ENCODE measurements at regions not wholly inside any gene's neighbourhood (a gene's known extent, or its start where the extent isn't known, plus 50 kb on each side); places are given as distances from the start of the nearest gene placed in this dataset.
A peak's percentile ranks its signal among the peaks of the same experiment; 100 is the strongest.

DNA sequence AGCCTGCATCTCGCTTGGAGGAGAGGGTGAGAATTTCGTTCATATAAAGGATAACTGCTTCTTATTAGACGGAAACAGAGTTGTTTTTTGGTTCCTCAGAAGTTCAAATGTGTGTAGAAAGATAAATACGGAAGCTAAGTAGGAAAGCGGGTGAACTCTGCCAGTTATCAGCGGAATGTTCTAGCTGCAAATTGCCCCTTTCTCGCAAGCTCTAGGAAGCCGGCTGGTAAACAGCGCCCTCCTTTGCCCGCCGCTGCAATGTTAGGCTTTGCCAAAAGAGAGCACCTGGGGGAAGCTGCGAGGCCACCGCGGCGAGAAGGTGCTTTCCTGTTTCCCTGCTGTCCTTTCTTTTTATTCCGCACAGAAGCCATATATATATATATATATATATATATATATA, 67.0 kb downstream of the IGLL5 start:
- DNase-seq (ENCODE audit: extremely low spot score) = no peak
- POLR2A ChIA-PET = no interaction called here
- CTCF ChIA-PET = interaction anchor here (1.0 to 1.8 kb wide), 7 partner anchors 12 to 368 kb away, joined by 3 to 6 read pairs (median 5); no protein-coding TSS in a partner anchor
- TF ChIP-seq ZNF384 (IDR thresholded peaks at IDR 0.05) = no peak
- TF ChIP-seq, protein P1, sequence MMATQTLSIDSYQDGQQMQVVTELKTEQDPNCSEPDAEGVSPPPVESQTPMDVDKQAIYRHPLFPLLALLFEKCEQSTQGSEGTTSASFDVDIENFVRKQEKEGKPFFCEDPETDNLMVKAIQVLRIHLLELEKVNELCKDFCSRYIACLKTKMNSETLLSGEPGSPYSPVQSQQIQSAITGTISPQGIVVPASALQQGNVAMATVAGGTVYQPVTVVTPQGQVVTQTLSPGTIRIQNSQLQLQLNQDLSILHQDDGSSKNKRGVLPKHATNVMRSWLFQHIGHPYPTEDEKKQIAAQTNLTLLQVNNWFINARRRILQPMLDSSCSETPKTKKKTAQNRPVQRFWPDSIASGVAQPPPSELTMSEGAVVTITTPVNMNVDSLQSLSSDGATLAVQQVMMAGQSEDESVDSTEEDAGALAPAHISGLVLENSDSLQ (IDR thresholded peaks at IDR 0.05) = no peak
- TF ChIP-seq FOXA1 (IDR thresholded peaks at IDR 0.05) = no peak
- TF ChIP-seq HDGF (IDR thresholded peaks at IDR 0.05; ENCODE audit: borderline replicate concordance) = no peak
- TF ChIP-seq FOXM1 (IDR thresholded peaks at IDR 0.05; ENCODE audit: borderline replicate concordance) = no peak
- TF ChIP-seq SP1 (IDR thresholded peaks at IDR 0.05) = no peak
- TF ChIP-seq CTBP1 (IDR thresholded peaks at IDR 0.05; ENCODE audit: borderline replicate concordance) = no peak
- TF ChIP-seq L3MBTL2 (conservative IDR thresholded peaks at IDR 0.05) = no peak
- TF ChIP-seq BHLHE40 (IDR thresholded peaks at IDR 0.05; ENCODE audit: borderline replicate concordance) = no peak
- no peak for TF ChIP-seq NFRKB (IDR thresholded peaks at IDR 0.05)
- TF ChIP-seq TARDBP (IDR thresholded peaks at IDR 0.05) = no peak
- no peak for TF ChIP-seq LEF1 (IDR thresholded peaks at IDR 0.05; ENCODE audit: borderline replicate concordance)

DNA sequence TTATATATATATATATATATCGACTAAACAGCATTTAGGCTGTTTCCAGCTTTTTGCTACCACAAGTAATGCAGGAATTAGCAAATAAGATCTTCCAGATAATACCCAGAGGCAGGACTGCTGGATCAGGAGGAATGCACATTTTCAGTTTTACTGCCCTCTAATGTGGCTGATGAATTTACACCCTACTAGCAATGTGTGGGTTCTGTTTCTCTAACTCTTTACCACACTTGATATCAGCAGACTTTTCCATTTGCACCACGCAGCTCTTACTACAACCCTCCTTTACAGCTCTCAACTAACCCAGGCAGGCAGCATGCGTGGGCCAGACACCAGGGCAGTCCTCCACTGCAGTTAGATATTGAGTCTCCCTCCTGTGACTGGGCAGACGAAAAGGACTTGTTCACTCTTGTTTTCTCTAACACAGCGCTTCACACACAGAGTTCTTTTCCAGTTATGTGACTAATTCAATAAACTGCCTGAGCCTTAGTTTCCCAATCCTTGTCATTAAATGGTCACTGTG, 67.7 kb downstream of the IGLL5 start:
- CTCF ChIA-PET = interaction anchor here (0.7 to 2.3 kb wide), 10 partner anchors 8 to 368 kb away, joined by 3 to 7 read pairs (median 5); no protein-coding TSS in a partner anchor
- TF ChIP-seq ZNF384 (IDR thresholded peaks at IDR 0.05) = no peak
- no peak for TF ChIP-seq CTBP1 (IDR thresholded peaks at IDR 0.05; ENCODE audit: borderline replicate concordance)
- TF ChIP-seq ELF4 (IDR thresholded peaks at IDR 0.05) = no peak
- TF ChIP-seq NFRKB (IDR thresholded peaks at IDR 0.05) = no peak
- no peak for TF ChIP-seq SUZ12 (IDR thresholded peaks at IDR 0.05)
- TF ChIP-seq ARNT (IDR thresholded peaks at IDR 0.05) = no peak
- TF ChIP-seq HDGF (IDR thresholded peaks at IDR 0.05; ENCODE audit: borderline replicate concordance) = no peak
- TF ChIP-seq FOXM1 (IDR thresholded peaks at IDR 0.05; ENCODE audit: borderline replicate concordance) = no peak
- no peak for TF ChIP-seq BHLHE40 (IDR thresholded peaks at IDR 0.05; ENCODE audit: borderline replicate concordance)
- no peak for TF ChIP-seq FOXK2 (IDR thresholded peaks at IDR 0.05)
- TF ChIP-seq TARDBP (IDR thresholded peaks at IDR 0.05) = no peak
- no peak for DNase-seq (ENCODE audit: extremely low spot score)
- POLR2A ChIA-PET = no interaction called here

DNA sequence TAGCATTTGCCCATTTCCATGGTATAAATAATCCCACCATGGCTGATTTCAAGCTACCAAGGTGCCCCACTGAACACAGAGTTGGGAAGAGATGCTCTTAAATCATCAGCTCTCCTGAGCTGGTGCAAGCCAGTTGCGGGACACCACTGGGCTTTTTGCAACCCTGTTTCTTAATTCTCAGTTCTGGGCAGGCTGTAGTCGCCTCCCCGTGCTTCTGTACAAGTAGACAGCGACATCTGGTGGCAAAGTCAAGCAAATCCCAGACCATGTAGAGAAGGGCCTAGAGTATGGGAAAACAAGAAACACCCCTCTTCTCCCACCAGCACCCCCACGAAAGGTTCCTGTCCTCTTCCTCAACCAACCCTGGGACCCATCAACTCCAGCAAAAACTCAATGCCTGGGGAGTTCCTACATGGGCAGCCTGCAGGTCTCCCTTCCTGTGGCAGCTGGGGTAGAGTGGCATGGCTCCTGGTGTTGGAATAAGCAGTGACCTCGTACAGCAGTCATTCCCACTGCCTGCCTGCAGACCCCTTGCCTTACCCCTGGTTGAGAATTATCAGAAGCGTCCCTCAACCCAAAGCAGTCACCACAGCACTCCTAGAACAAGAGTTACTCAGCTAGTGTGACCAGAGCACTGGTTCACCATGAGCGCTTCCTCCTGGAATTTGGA, 68.4 kb downstream of the IGLL5 start:
- no peak for TF ChIP-seq BHLHE40 (IDR thresholded peaks at IDR 0.05; ENCODE audit: borderline replicate concordance)
- TF ChIP-seq NFRKB (IDR thresholded peaks at IDR 0.05) = no peak
- TF ChIP-seq L3MBTL2 (conservative IDR thresholded peaks at IDR 0.05) = no peak
- no peak for TF ChIP-seq FOXK2 (IDR thresholded peaks at IDR 0.05)
- TF ChIP-seq TARDBP (IDR thresholded peaks at IDR 0.05) = no peak
- TF ChIP-seq SUZ12 (IDR thresholded peaks at IDR 0.05) = no peak
- no peak for TF ChIP-seq LEF1 (IDR thresholded peaks at IDR 0.05; ENCODE audit: borderline replicate concordance)
- TF ChIP-seq ZNF384 (IDR thresholded peaks at IDR 0.05) = no peak
- TF ChIP-seq CTBP1 (IDR thresholded peaks at IDR 0.05; ENCODE audit: borderline replicate concordance) = no peak
- no peak for TF ChIP-seq ELF4 (IDR thresholded peaks at IDR 0.05)
- TF ChIP-seq SP1 (IDR thresholded peaks at IDR 0.05) = no peak
- TF ChIP-seq, protein P1 (IDR thresholded peaks at IDR 0.05) = no peak
- no peak for TF ChIP-seq HDGF (IDR thresholded peaks at IDR 0.05; ENCODE audit: borderline replicate concordance)
- no peak for TF ChIP-seq FOXM1 (IDR thresholded peaks at IDR 0.05; ENCODE audit: borderline replicate concordance)
- TF ChIP-seq ARNT (IDR thresholded peaks at IDR 0.05) = no peak
- TF ChIP-seq FOXA1 (IDR thresholded peaks at IDR 0.05) = no peak
- ChIA-PET POLR2A (interaction anchor here (1.0 kb wide), 1 partner anchor 178 kb away, joined by 3 read pairs; no protein-coding TSS in a partner anchor), CTCF (interaction anchor here (0.6 to 2.3 kb wide), 9 partner anchors 9 to 319 kb away, joined by 3 to 10 read pairs (median 5); no protein-coding TSS in a partner anchor)
- DNase-seq (ENCODE audit: extremely low spot score) = peak; percentile 79

DNA sequence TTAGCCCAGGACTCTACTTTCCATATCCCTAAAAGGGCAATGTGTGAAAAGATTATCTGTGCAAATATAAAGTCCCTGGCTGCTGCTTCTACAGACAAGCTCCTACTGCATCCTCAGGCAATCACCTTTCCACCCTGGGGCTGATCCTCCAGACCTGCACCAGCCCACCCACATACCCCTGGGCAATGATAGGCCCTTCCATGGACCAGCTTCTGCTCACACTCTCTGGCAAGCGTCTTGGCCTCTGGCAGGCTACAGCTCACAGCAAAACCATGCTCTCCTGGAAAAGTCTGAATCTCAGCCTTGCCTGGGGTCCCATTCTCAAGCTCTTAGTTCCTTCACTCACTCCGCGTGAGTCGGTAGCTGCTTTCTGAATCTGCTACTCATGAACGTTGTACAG, 69.5 kb downstream of the IGLL5 start:
- TF ChIP-seq LEF1 (IDR thresholded peaks at IDR 0.05; ENCODE audit: borderline replicate concordance) (no peak), TARDBP (IDR thresholded peaks at IDR 0.05) (no peak), L3MBTL2 (conservative IDR thresholded peaks at IDR 0.05) (no peak), ARNT (IDR thresholded peaks at IDR 0.05) (no peak), FOXA1 (IDR thresholded peaks at IDR 0.05) (no peak), FOXM1 (IDR thresholded peaks at IDR 0.05; ENCODE audit: borderline replicate concordance) (no peak), FOXK2 (IDR thresholded peaks at IDR 0.05) (no peak), CTBP1 (IDR thresholded peaks at IDR 0.05; ENCODE audit: borderline replicate concordance) (no peak), SUZ12 (IDR thresholded peaks at IDR 0.05) (no peak), BHLHE40 (IDR thresholded peaks at IDR 0.05; ENCODE audit: borderline replicate concordance) (no peak), SP1 (IDR thresholded peaks at IDR 0.05) (no peak), ZNF384 (IDR thresholded peaks at IDR 0.05) (no peak), ELF4 (IDR thresholded peaks at IDR 0.05) (no peak), HDGF (IDR thresholded peaks at IDR 0.05; ENCODE audit: borderline replicate concordance) (no peak)
- TF ChIP-seq, protein P1 (IDR thresholded peaks at IDR 0.05) = no peak
- no peak for DNase-seq (ENCODE audit: extremely low spot score)
- ChIA-PET POLR2A (interaction anchor here (1.0 kb wide), 1 partner anchor 177 kb away, joined by 3 read pairs; no protein-coding TSS in a partner anchor), CTCF (interaction anchor here (1.0 to 2.7 kb wide), 9 partner anchors 73 to 493 kb away, joined by 3 to 10 read pairs (median 5); no protein-coding TSS in a partner anchor)

DNA sequence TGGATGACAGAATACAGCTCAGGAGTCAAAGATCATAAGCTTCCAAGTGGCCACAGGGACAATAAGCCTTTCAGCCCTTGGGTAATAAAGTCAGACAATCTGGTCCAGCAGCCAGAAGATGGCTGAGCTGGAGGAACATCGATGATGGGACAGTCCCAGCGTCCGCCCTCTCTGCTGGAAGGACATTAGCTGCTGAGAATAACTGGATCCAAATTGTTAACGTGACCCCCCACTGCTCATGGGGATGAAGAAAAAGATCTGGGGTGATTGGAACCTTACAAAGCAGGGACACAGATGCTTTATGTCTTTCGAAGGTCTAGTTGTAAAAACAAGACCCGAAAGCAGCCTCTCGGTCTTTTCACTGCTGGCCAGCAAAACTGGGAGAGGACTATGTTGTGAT, 71.0 kb downstream of the IGLL5 start:
- no peak for DNase-seq (ENCODE audit: extremely low spot score)
- CTCF ChIA-PET = interaction anchor here (0.5 to 2.9 kb wide), 11 partner anchors 16 to 323 kb away, joined by 3 to 28 read pairs (median 7); no protein-coding TSS in a partner anchor
- TF ChIP-seq FOXM1 (IDR thresholded peaks at IDR 0.05; ENCODE audit: borderline replicate concordance) (no peak), SP1 (IDR thresholded peaks at IDR 0.05) (no peak), CTBP1 (IDR thresholded peaks at IDR 0.05; ENCODE audit: borderline replicate concordance) (no peak), L3MBTL2 (conservative IDR thresholded peaks at IDR 0.05) (no peak), FOXA1 (IDR thresholded peaks at IDR 0.05) (no peak), ELF4 (IDR thresholded peaks at IDR 0.05) (no peak), NFRKB (IDR thresholded peaks at IDR 0.05) (no peak), ARNT (IDR thresholded peaks at IDR 0.05) (no peak), HDGF (IDR thresholded peaks at IDR 0.05; ENCODE audit: borderline replicate concordance) (no peak), TARDBP (IDR thresholded peaks at IDR 0.05) (no peak), SUZ12 (IDR thresholded peaks at IDR 0.05) (no peak), LEF1 (IDR thresholded peaks at IDR 0.05; ENCODE audit: borderline replicate concordance) (no peak), ZNF384 (IDR thresholded peaks at IDR 0.05) (no peak), BHLHE40 (IDR thresholded peaks at IDR 0.05; ENCODE audit: borderline replicate concordance) (no peak), FOXK2 (IDR thresholded peaks at IDR 0.05) (no peak)
- TF ChIP-seq, protein P1 (IDR thresholded peaks at IDR 0.05) = no peak
- POLR2A ChIA-PET = no interaction called here

Data from HEK293T (cell line).